OCI-LY3 (cell line): ENCODE measurements at regions not wholly inside any gene's neighbourhood (a gene's known extent, or its start where the extent isn't known, plus 50 kb on each side); places are given as distances from the start of the nearest gene placed in this dataset.

Source experiments
- H2AFZ ChIP-seq: fragments of 200-600, 300-600 bp; shearing (Covaris generic); 2 replicates; pipeline ENCODE4 v1.6.0; 2014; ENCODE audit warnings: antibody characterized with exemption, low read depth, low read length
- H3K27ac ChIP-seq: fragments of 200-600, 300-600 bp; sonication (generic); 2 replicates; pipeline ENCODE4 v1.5.1; 2014; ENCODE audit warnings: mild to moderate bottlenecking, low read length, moderate library complexity, mixed read lengths
- H3K27me3 ChIP-seq: fragments of 200-600, 300-600 bp; sonication (generic); 2 replicates; pipeline ENCODE4 v1.6.1; 2014; ENCODE audit warnings: low read depth, low read length, mixed read lengths
- H3K36me3 ChIP-seq: fragments of 200-600, 300-600 bp; sonication (generic); replicated peaks from 2 replicates; pipeline ENCODE3; 2014; ENCODE audit warnings: low read depth, low read length, mixed read lengths
- H3K4me1 ChIP-seq: fragments of 300-600, 200-600 bp; sonication (generic); 2 replicates; pipeline ENCODE4 v1.6.1; 2014; ENCODE audit warnings: low read length, mixed read lengths
- H3K4me2 ChIP-seq: fragments of 200-600, 300-600 bp; sonication (generic); 2 replicates; pipeline ENCODE4 v1.6.1; 2014; ENCODE audit warnings: low read length, mixed read lengths
- H3K4me3 ChIP-seq: fragments of 300-600, 200-600 bp; sonication (generic); 2 replicates; pipeline ENCODE4 v1.5.1; 2014; ENCODE audit warnings: antibody characterized with exemption, mild to moderate bottlenecking, low read length, moderate library complexity
- H3K79me2 ChIP-seq: fragments of 300-600, 200-600 bp; shearing (Covaris generic); 2 replicates; pipeline ENCODE4 v1.6.1; 2014; ENCODE audit warnings: mild to moderate bottlenecking, low read length, mixed read lengths
- H3K9ac ChIP-seq: fragments of 300-600, 200-600 bp; shearing (Covaris generic); 2 replicates; pipeline ENCODE4 v1.6.0; 2014; ENCODE audit warnings: mild to moderate bottlenecking, low read length, moderate library complexity
- H3K9me3 ChIP-seq: fragments of 200-600, 300-600 bp; shearing (Covaris generic); 2 replicates; pipeline ENCODE4 v1.6.1; 2014; ENCODE audit warnings: low read length, mixed read lengths; ENCODE audit not compliant: insufficient read depth
- H4K20me1 ChIP-seq: fragments of 200-600, 300-600 bp; sonication (generic); 2 replicates; pipeline ENCODE4 v1.6.1; 2016; ENCODE audit warnings: low read length, mixed read lengths; ENCODE audit not compliant: insufficient read depth
- EZH2phosphoT487 ChIP-seq: fragments of 200-600 bp; shearing (Covaris generic); IDR thresholded peaks from 2 replicates; pipeline ENCODE4 v1.6.1; 2018; ENCODE audit warnings: antibody characterized with exemption, mixed run types, low read depth
- TF ChIP-seq, protein P1 (sequence below): fragments of 200-600, 300-600 bp; sonication (generic); IDR thresholded peaks from 2 replicates; pipeline ENCODE4 v1.5.1; 2014; ENCODE audit warnings: antibody characterized with exemption, low read length, low read depth

- no peak overlapping the region for H3K4me2 ChIP-seq
- H3K9me3 ChIP-seq, result no peaks in the 10 kb centered on the region
- no peak overlapping the region for H3K9ac ChIP-seq
- no peaks in the 10 kb centered on the region for H3K36me3 ChIP-seq
- peaks cover 7% of the 10 kb centered on the region for H3K4me1 ChIP-seq
- TF ChIP-seq EZH2phosphoT487, result no peak
- TF ChIP-seq, protein P1, sequence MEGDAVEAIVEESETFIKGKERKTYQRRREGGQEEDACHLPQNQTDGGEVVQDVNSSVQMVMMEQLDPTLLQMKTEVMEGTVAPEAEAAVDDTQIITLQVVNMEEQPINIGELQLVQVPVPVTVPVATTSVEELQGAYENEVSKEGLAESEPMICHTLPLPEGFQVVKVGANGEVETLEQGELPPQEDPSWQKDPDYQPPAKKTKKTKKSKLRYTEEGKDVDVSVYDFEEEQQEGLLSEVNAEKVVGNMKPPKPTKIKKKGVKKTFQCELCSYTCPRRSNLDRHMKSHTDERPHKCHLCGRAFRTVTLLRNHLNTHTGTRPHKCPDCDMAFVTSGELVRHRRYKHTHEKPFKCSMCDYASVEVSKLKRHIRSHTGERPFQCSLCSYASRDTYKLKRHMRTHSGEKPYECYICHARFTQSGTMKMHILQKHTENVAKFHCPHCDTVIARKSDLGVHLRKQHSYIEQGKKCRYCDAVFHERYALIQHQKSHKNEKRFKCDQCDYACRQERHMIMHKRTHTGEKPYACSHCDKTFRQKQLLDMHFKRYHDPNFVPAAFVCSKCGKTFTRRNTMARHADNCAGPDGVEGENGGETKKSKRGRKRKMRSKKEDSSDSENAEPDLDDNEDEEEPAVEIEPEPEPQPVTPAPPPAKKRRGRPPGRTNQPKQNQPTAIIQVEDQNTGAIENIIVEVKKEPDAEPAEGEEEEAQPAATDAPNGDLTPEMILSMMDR, result no peak
- H2AFZ ChIP-seq, result no peak overlapping the region
- H3K79me2 ChIP-seq, result no peaks in the 10 kb centered on the region
- H4K20me1 ChIP-seq, result no peaks in the 10 kb centered on the region
- no peak overlapping the region for H3K4me3 ChIP-seq
- no peak overlapping the region for H3K27ac ChIP-seq
- no peaks in the 10 kb centered on the region for H3K27me3 ChIP-seq
Measured at GRCh38 chr3:109387201-109387600, 49.9 kb upstream of the DPPA4 start.
